ENCODE measurements at regions not wholly inside any gene's neighbourhood (a gene's known extent, or its start where the extent isn't known, plus 50 kb on each side); places are given as distances from the start of the nearest gene placed in this dataset.

DNA sequence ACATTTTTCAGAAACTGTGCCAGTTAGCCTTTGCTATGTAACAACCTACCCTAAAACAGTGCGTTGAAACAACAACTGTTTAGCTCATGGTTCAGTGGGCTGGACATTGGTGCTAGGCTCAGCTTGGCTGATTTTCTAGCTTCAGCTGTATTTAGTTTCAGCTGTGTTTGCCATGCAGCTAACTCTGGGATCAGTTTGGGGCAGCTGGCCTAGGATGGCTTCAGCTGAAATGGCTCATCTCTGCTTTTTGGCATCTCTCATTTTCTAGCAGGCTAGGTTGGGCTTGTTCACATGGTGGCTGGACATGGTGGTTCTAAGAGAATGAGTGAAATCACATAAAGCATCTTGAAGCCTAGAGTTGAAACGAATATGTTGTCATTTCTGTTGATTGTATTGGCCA, 464.2 kb downstream of the QKI start:
- TF ChIP-seq CTCF (conservative IDR thresholded peaks at IDR 0.05; ENCODE audit: low read length) (no peak), EZH2phosphoT487 (IDR thresholded peaks at IDR 0.05; ENCODE audit: borderline replicate concordance) (no peak)
